Activated T-cell treated with anti-CD3 and anti-CD28 coated beads, Interleukin-2, amount 50 U/mL, for 24 hours (primary cell): ENCODE measurements at regions not wholly inside any gene's neighbourhood (a gene's known extent, or its start where the extent isn't known, plus 50 kb on each side); places are given as distances from the start of the nearest gene placed in this dataset.
"Not testable (repeated sequence)": the region's sequence is repeated elsewhere in the genome, so short reads cannot be mapped to it uniquely, and the experiment has no call there.

Experiments
- DNase-seq: peaks from one replicate; pipeline ENCODE4 v3.0.0-alpha.2; 2020
- H3K27ac Mint-ChIP-seq: 2 replicates; pipeline ENCODE4 v1.8.0; 2020; ENCODE audit warnings: mild to moderate bottlenecking, mixed read lengths
- H3K27me3 Mint-ChIP-seq: 2 replicates; pipeline ENCODE4 v1.8.0; 2020; ENCODE audit warnings: mixed read lengths
- H3K36me3 Mint-ChIP-seq: 2 replicates; pipeline ENCODE4 v1.8.0; 2020; ENCODE audit warnings: low read depth, mixed read lengths
- H3K4me1 Mint-ChIP-seq: 2 replicates; pipeline ENCODE4 v1.8.0; 2020; ENCODE audit warnings: low read depth, mixed read lengths
- H3K4me3 Mint-ChIP-seq: 2 replicates; pipeline ENCODE4 v1.8.0; 2020; ENCODE audit warnings: mild to moderate bottlenecking, moderate library complexity, mixed read lengths
- H3K9me3 Mint-ChIP-seq: 2 replicates; pipeline ENCODE4 v1.8.0; 2020; ENCODE audit warnings: mixed read lengths

- Mint-ChIP-seq H3K27ac (no peak overlapping the region), H3K36me3 (no peaks in the 10 kb centered on the region), H3K4me1 (peaks cover 28% of the 10 kb centered on the region), H3K9me3 (no peaks in the 10 kb centered on the region), H3K4me3 (no peak overlapping the region), H3K27me3 (peaks cover 2% of the 10 kb centered on the region)
- peak; percentile 14 for DNase-seq
Measured at GRCh38 chr6:170091000-170091638, 199.8 kb downstream of the DLL1 start.

- H3K9me3 Mint-ChIP-seq: no peaks in the 10 kb centered on the region
- H3K4me3 Mint-ChIP-seq: no peak overlapping the region
- no peak overlapping the region for H3K27ac Mint-ChIP-seq
- H3K27me3 Mint-ChIP-seq: peaks cover 2% of the 10 kb centered on the region
- H3K4me1 Mint-ChIP-seq: peaks cover 28% of the 10 kb centered on the region
- no peaks in the 10 kb centered on the region for H3K36me3 Mint-ChIP-seq
- DNase-seq: peak; percentile 16
Measured at GRCh38 chr6:170090561-170090960, 200.3 kb downstream of the DLL1 start.

GRCh38 chr6:170089963-170090362 is 200.9 kb downstream of the DLL1 start:
- peak; percentile 30 for DNase-seq
- H3K4me1 Mint-ChIP-seq: peaks cover 28% of the 10 kb centered on the region
- H3K27me3 Mint-ChIP-seq: no peaks in the 10 kb centered on the region
- H3K36me3 Mint-ChIP-seq: no peaks in the 10 kb centered on the region
- no peak overlapping the region for H3K4me3 Mint-ChIP-seq
- H3K27ac Mint-ChIP-seq: peak overlapping the region; percentile 76
- no peaks in the 10 kb centered on the region for H3K9me3 Mint-ChIP-seq

- Mint-ChIP-seq H3K9me3 (no peaks in the 10 kb centered on the region), H3K4me1 (peaks cover 28% of the 10 kb centered on the region), H3K36me3 (no peaks in the 10 kb centered on the region), H3K27me3 (no peaks in the 10 kb centered on the region), H3K4me3 (peak overlapping the region; percentile 75), H3K27ac (no peak overlapping the region)
- DNase-seq: no peak
Measured at GRCh38 chr6:170088582-170088955, 202.3 kb downstream of the DLL1 start.

GRCh38 chr6:170087941-170088581 is 202.8 kb downstream of the DLL1 start:
- H3K27me3 Mint-ChIP-seq: no peaks in the 10 kb centered on the region
- H3K9me3 Mint-ChIP-seq: no peaks in the 10 kb centered on the region
- H3K36me3 Mint-ChIP-seq: no peaks in the 10 kb centered on the region
- H3K4me1 Mint-ChIP-seq: peaks cover 30% of the 10 kb centered on the region
- peak overlapping the region; percentile 94 for H3K27ac Mint-ChIP-seq
- peak; percentile 68 for DNase-seq
- peak overlapping the region; percentile 75 for H3K4me3 Mint-ChIP-seq

GRCh38 chr6:170087421-170087780 is 203.5 kb downstream of the DLL1 start:
- H3K27me3 Mint-ChIP-seq, H3K9me3 Mint-ChIP-seq, H3K36me3 Mint-ChIP-seq, H3K27ac Mint-ChIP-seq, H3K4me3 Mint-ChIP-seq: not testable (repeated sequence)
- peaks cover 34% of the 10 kb centered on the region for H3K4me1 Mint-ChIP-seq
- peak; percentile 29 for DNase-seq

- Mint-ChIP-seq H3K9me3 (no peaks in the 10 kb centered on the region), H3K27me3 (no peaks in the 10 kb centered on the region), H3K4me3 (no peak overlapping the region), H3K4me1 (peaks cover 34% of the 10 kb centered on the region), H3K36me3 (no peaks in the 10 kb centered on the region), H3K27ac (peak overlapping the region; percentile 58)
- DNase-seq: peak; percentile 24
Measured at GRCh38 chr6:170086639-170087420, 204.0 kb downstream of the DLL1 start.

- Mint-ChIP-seq H3K9me3 (no peaks in the 10 kb centered on the region), H3K27ac (no peak overlapping the region), H3K4me1 (peaks cover 34% of the 10 kb centered on the region), H3K27me3 (no peaks in the 10 kb centered on the region), H3K36me3 (no peaks in the 10 kb centered on the region), H3K4me3 (no peak overlapping the region)
- peak; percentile 20 for DNase-seq
Measured at GRCh38 chr6:170085475-170086401, 205.1 kb downstream of the DLL1 start.

- no peak overlapping the region for H3K4me3 Mint-ChIP-seq
- peaks cover 2% of the 10 kb centered on the region for H3K27me3 Mint-ChIP-seq
- H3K4me1 Mint-ChIP-seq: peaks cover 19% of the 10 kb centered on the region
- H3K27ac Mint-ChIP-seq: no peak overlapping the region
- no peaks in the 10 kb centered on the region for H3K9me3 Mint-ChIP-seq
- DNase-seq: peak; percentile 3
- no peaks in the 10 kb centered on the region for H3K36me3 Mint-ChIP-seq
Measured at GRCh38 chr6:170084166-170084730, 206.6 kb downstream of the DLL1 start.

- Mint-ChIP-seq H3K27me3 (peaks cover 2% of the 10 kb centered on the region), H3K4me1 (peaks cover 12% of the 10 kb centered on the region), H3K27ac (no peak overlapping the region), H3K36me3 (no peaks in the 10 kb centered on the region), H3K9me3 (no peaks in the 10 kb centered on the region), H3K4me3 (no peak overlapping the region)
- DNase-seq: peak; percentile 6
Measured at GRCh38 chr6:170083236-170084051, 207.4 kb downstream of the DLL1 start.

- Mint-ChIP-seq H3K4me3 (no peak overlapping the region), H3K36me3 (no peaks in the 10 kb centered on the region), H3K27ac (peak overlapping the region; percentile 12), H3K27me3 (peaks cover 2% of the 10 kb centered on the region), H3K9me3 (no peaks in the 10 kb centered on the region), H3K4me1 (peaks cover 6% of the 10 kb centered on the region)
- DNase-seq: peak; percentile 25
Measured at GRCh38 chr6:170082531-170083187, 208.2 kb downstream of the DLL1 start.

- Mint-ChIP-seq H3K36me3 (no peaks in the 10 kb centered on the region), H3K4me3 (no peak overlapping the region), H3K9me3 (no peaks in the 10 kb centered on the region), H3K27me3 (peaks cover 2% of the 10 kb centered on the region), H3K4me1 (peaks cover 6% of the 10 kb centered on the region), H3K27ac (no peak overlapping the region)
- peak; percentile 14 for DNase-seq
Measured at GRCh38 chr6:170082067-170082466, 208.8 kb downstream of the DLL1 start.

GRCh38 chr6:170081556-170081955 is 209.3 kb downstream of the DLL1 start:
- Mint-ChIP-seq H3K36me3 (no peaks in the 10 kb centered on the region), H3K27me3 (peaks cover 2% of the 10 kb centered on the region)

More at GRCh38 chr6:170081556-170081955, 209.3 kb downstream of the DLL1 start:
- Mint-ChIP-seq H3K4me1 (peaks cover 6% of the 10 kb centered on the region), H3K27ac (no peak overlapping the region), H3K4me3 (no peak overlapping the region), H3K9me3 (no peaks in the 10 kb centered on the region)
- peak; percentile 2 for DNase-seq
